ENCODE measurements at regions not wholly inside any gene's neighbourhood (a gene's known extent, or its start where the extent isn't known, plus 50 kb on each side); places are given as distances from the start of the nearest gene placed in this dataset.
A peak's percentile ranks its signal among the peaks of the same experiment; 100 is the strongest.

GRCh38 chr13:38590230-38590629 is 96.6 kb upstream of the FREM2 start:
- H3K4me3 ChIP-seq (ENCODE audit: low read depth, low read length), result no peak overlapping the region

GRCh38 chr13:38590796-38591507 is 95.9 kb upstream of the FREM2 start:
- no peak for DNase-seq (ENCODE audit: low read depth)
- H3K4me3 ChIP-seq (ENCODE audit: low read depth, low read length), result no peak overlapping the region

More at GRCh38 chr13:38590230-38590629, 96.6 kb upstream of the FREM2 start:
- no peak for DNase-seq (ENCODE audit: low read depth)

GRCh38 chr13:38602266-38602665 is 84.6 kb upstream of the FREM2 start:
- no peak overlapping the region for H3K4me3 ChIP-seq (ENCODE audit: low read depth, low read length)
- DNase-seq (ENCODE audit: low read depth), result no peak

GRCh38 chr13:38606699-38607535 is 80.0 kb upstream of the FREM2 start:
- DNase-seq (ENCODE audit: low read depth), result no peak
- no peak overlapping the region for H3K4me3 ChIP-seq (ENCODE audit: low read depth, low read length)

GRCh38 chr13:38617936-38618335 is 68.9 kb upstream of the FREM2 start:
- no peak for DNase-seq (ENCODE audit: low read depth)

GRCh38 chr13:38618336-38618735 is 68.5 kb upstream of the FREM2 start:
- DNase-seq (ENCODE audit: low read depth), result no peak
- H3K4me3 ChIP-seq (ENCODE audit: low read depth, low read length), result no peak overlapping the region

More at GRCh38 chr13:38617936-38618335, 68.9 kb upstream of the FREM2 start:
- H3K4me3 ChIP-seq (ENCODE audit: low read depth, low read length), result no peak overlapping the region

GRCh38 chr13:38618881-38619280 is 68.0 kb upstream of the FREM2 start:
- no peak overlapping the region for H3K4me3 ChIP-seq (ENCODE audit: low read depth, low read length)
- DNase-seq (ENCODE audit: low read depth), result no peak

- no peak for DNase-seq (ENCODE audit: low read depth)
- H3K4me3 ChIP-seq (ENCODE audit: low read depth, low read length), result no peak overlapping the region
Observed at GRCh38 chr13:38620876-38621275, 66.0 kb upstream of the FREM2 start.

GRCh38 chr13:38624822-38625221 is 62.1 kb upstream of the FREM2 start:
- DNase-seq (ENCODE audit: low read depth), result no peak
- no peak overlapping the region for H3K4me3 ChIP-seq (ENCODE audit: low read depth, low read length)

GRCh38 chr13:38628554-38628953 is 58.3 kb upstream of the FREM2 start:
- H3K4me3 ChIP-seq (ENCODE audit: low read depth, low read length), result no peak overlapping the region
- no peak for DNase-seq (ENCODE audit: low read depth)

GRCh38 chr13:38630780-38631179 is 56.1 kb upstream of the FREM2 start:
- H3K4me3 ChIP-seq (ENCODE audit: low read depth, low read length), result no peak overlapping the region
- peak; percentile 71 for DNase-seq (ENCODE audit: low read depth)

- no peak for DNase-seq (ENCODE audit: low read depth)
- H3K4me3 ChIP-seq (ENCODE audit: low read depth, low read length), result no peak overlapping the region
Observed at GRCh38 chr13:38635030-38635429, 51.8 kb upstream of the FREM2 start.

GRCh38 chr13:38636073-38636472 is 50.8 kb upstream of the FREM2 start:
- no peak overlapping the region for H3K4me3 ChIP-seq (ENCODE audit: low read depth, low read length)
- DNase-seq (ENCODE audit: low read depth), result no peak

GRCh38 chr13:38636761-38637160 is 50.1 kb upstream of the FREM2 start:
- no peak for DNase-seq (ENCODE audit: low read depth)
- no peak overlapping the region for H3K4me3 ChIP-seq (ENCODE audit: low read depth, low read length)

Measured in skeletal muscle cell (primary cell).